ENCODE measurements at regions not wholly inside any gene's neighbourhood (a gene's known extent, or its start where the extent isn't known, plus 50 kb on each side); places are given as distances from the start of the nearest gene placed in this dataset.

DNA sequence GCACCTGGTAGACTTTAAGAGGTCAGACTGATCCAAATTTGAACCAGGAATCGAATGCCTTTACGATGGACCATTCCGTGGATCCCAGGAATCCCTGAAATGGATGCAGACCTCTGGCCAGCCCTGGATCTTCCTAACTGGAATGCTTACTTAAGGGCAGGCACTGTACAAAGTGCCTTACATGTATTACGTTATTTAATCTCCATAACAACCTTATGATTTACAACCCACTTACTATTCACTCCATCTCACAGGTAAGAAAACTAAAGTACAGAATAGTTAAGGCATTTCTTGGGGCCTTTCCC, 93.6 kb downstream of the HSPH1 start:
- TF ChIP-seq, protein P1, sequence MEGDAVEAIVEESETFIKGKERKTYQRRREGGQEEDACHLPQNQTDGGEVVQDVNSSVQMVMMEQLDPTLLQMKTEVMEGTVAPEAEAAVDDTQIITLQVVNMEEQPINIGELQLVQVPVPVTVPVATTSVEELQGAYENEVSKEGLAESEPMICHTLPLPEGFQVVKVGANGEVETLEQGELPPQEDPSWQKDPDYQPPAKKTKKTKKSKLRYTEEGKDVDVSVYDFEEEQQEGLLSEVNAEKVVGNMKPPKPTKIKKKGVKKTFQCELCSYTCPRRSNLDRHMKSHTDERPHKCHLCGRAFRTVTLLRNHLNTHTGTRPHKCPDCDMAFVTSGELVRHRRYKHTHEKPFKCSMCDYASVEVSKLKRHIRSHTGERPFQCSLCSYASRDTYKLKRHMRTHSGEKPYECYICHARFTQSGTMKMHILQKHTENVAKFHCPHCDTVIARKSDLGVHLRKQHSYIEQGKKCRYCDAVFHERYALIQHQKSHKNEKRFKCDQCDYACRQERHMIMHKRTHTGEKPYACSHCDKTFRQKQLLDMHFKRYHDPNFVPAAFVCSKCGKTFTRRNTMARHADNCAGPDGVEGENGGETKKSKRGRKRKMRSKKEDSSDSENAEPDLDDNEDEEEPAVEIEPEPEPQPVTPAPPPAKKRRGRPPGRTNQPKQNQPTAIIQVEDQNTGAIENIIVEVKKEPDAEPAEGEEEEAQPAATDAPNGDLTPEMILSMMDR (IDR thresholded peaks at IDR 0.05), result no peak
- no peak for TF ChIP-seq POLR2A (IDR thresholded peaks at IDR 0.05)
